ENCODE measurements at regions not wholly inside any gene's neighbourhood (a gene's known extent, or its start where the extent isn't known, plus 50 kb on each side); places are given as distances from the start of the nearest gene placed in this dataset.

GRCh38 chr11:80553565-80553964 lies 1112.7 kb upstream of the TENM4 start:
- 21% methylated on average over 2 of the region's 2 CpGs for WGBS (ENCODE audit: insufficient coverage, insufficient replicate concordance, low lambda C conversion rate, missing lambda C conversion rate)

More at GRCh38 chr11:80553565-80553964, 1112.7 kb upstream of the TENM4 start:
- TF ChIP-seq ZNF207 (IDR thresholded peaks at IDR 0.05; ENCODE audit: borderline replicate concordance) (no peak), PAX5 (IDR thresholded peaks at IDR 0.05; ENCODE audit: borderline replicate concordance, low read depth, low read length) (no peak), ZBTB11 (CRISPR knock-in tag; IDR thresholded peaks at IDR 0.05) (no peak), RAD21 (IDR thresholded peaks at IDR 0.05; ENCODE audit: insufficient read depth, low read depth, low read length) (no peak), MYB (IDR thresholded peaks at IDR 0.05; ENCODE audit: borderline replicate concordance, low read depth, low read length) (no peak), NR2C1 (IDR thresholded peaks at IDR 0.05) (no peak), IKZF2 (IDR thresholded peaks at IDR 0.05) (no peak), STAT1 (conservative IDR thresholded peaks at IDR 0.05) (no peak), BACH1 (IDR thresholded peaks at IDR 0.05; ENCODE audit: borderline replicate concordance) (no peak), RB1 (IDR thresholded peaks at IDR 0.05; ENCODE audit: borderline replicate concordance) (no peak), IRF4 (IDR thresholded peaks at IDR 0.05; ENCODE audit: low read depth, low read length) (no peak), KDM1A (IDR thresholded peaks at IDR 0.05; ENCODE audit: borderline replicate concordance) (no peak), RAD51 (IDR thresholded peaks at IDR 0.05) (no peak), NBN (IDR thresholded peaks at IDR 0.05) (no peak)
- no peaks in the 10 kb centered on the region for H3K36me3 ChIP-seq (ENCODE audit: control insufficient read depth in 2 of 2, insufficient read depth in 2 of 2, low read length in 1 of 2)
- no peak overlapping the region for H2AFZ ChIP-seq (ENCODE audit: control insufficient read depth, low read depth, low read length)
- H4K20me1 ChIP-seq (ENCODE audit: control insufficient read depth, insufficient read depth) = no peaks in the 10 kb centered on the region
- no peaks in the 10 kb centered on the region for H3K27me3 ChIP-seq (replicated peaks in 1 of 2; ENCODE audit: control insufficient read depth in 2 of 2, insufficient read depth in 2 of 2, low read length in 1 of 2)
- SMC1A ChIA-PET (ENCODE audit: uncharacterized antibody, unreplicated experiment) = interaction anchor here (0.5 kb wide), 1 partner anchor 409 kb away, joined by 3 read pairs; no protein-coding TSS in a partner anchor
- no peak for DNase-seq (ENCODE audit: low read depth, low spot score)
- in situ Hi-C loops (cut with MboI) = no loop called here
- no peak overlapping the region for H3K4me3 ChIP-seq
- no TSS peak for BruUV-seq (replicated peaks)
- POLR2A ChIA-PET = no interaction called here
- H3K9me3 ChIP-seq (replicated peaks; ENCODE audit: control insufficient read depth, insufficient read depth, low read length) = no peaks in the 10 kb centered on the region
- H3K4me1 ChIP-seq (ENCODE audit: control insufficient read depth, insufficient read depth, low read length) = no peaks in the 10 kb centered on the region
- intact Hi-C loops (cut with micrococcal nuclease; ENCODE audit: unreplicated experiment) = no loop called here
- H3K79me2 ChIP-seq (ENCODE audit: control insufficient read depth, insufficient read depth, low read length) = no peaks in the 10 kb centered on the region
- no peak for FAIRE-seq
- no peak for ATAC-seq
- H3K27ac ChIP-seq (ENCODE audit: control insufficient read depth, insufficient read depth) = no peak overlapping the region
- CTCF ChIA-PET = interaction anchor here (1.5 kb wide), 1 partner anchor 11 kb away, joined by 4 read pairs; no protein-coding TSS in a partner anchor
- no peak overlapping the region for H3K4me2 ChIP-seq (ENCODE audit: control insufficient read depth, insufficient read depth)
- RAD21 ChIA-PET (ENCODE audit: unreplicated experiment) = no interaction called here
- no peak overlapping the region for H3K9ac ChIP-seq (ENCODE audit: control insufficient read depth, insufficient read depth, low read length)
